Esophagus squamous epithelium (tissue), 5 donors: ENCODE measurements at regions not wholly inside any gene's neighbourhood (a gene's known extent, or its start where the extent isn't known, plus 50 kb on each side); places are given as distances from the start of the nearest gene placed in this dataset.
"Not testable (repeated sequence)": the region's sequence is repeated elsewhere in the genome, so short reads cannot be mapped to it uniquely, and the experiment has no call there.

Experiments
- DNase-seq: peaks from one replicate; lab custom pipeline; 2025; lab: John Stamatoyannopoulos, UW
- H3K27ac ChIP-seq, 4 donors: fragments of 200-600 bp; sonication (generic); one replicate each; pipeline ENCODE4 v1.5.1; 2016 to 2019; ENCODE audit warnings: mild to moderate bottlenecking in 1 of 4
- H3K27me3 ChIP-seq, 4 donors: fragments of 200-600 bp; sonication (generic); 1 replicate in 3 of 4; 2 replicates in 1 of 4; pipeline versions ENCODE4 v1.5.1 to v1.6.0; 2017 to 2021; ENCODE audit warnings: antibody characterized with exemption in 1 of 4
- H3K36me3 ChIP-seq, 3 donors: fragments of 200-600 bp; sonication (generic); one replicate each; pipeline ENCODE4 v1.5.1; 2016 to 2019
- H3K4me1 ChIP-seq, 3 donors: fragments of 200-600 bp; sonication (generic); one replicate each; pipeline ENCODE4 v1.5.1; 2017 to 2019
- H3K4me3 ChIP-seq, 4 donors: fragments of 200-600 bp; sonication (generic); 1 replicate in 3 of 4; 2 replicates in 1 of 4; pipeline ENCODE4 v1.5.1; 2016 to 2019; ENCODE audit warnings: mild to moderate bottlenecking in 2 of 4, moderate library complexity in 1 of 4
- H3K9me3 ChIP-seq, 3 donors: fragments of 200-600 bp; sonication (generic); one replicate each; pipeline ENCODE4 v1.5.1; 2016 to 2019
- CTCF ChIP-seq, 6 experiments: fragments of 450-650 bp in 4 of 6; fragments of 200-600 bp in 2 of 6; sonication (generic) in 2 of 6; IDR thresholded peaks; one replicate each; pipeline ENCODE4 v1.5.1; 2016 to 2019; ENCODE audit warnings: antibody characterized with exemption in 6 of 6, mild to moderate bottlenecking in 4 of 6, moderate library complexity in 4 of 6
- POLR2A ChIP-seq, 4 donors: fragments of 450-650 bp; IDR thresholded peaks; one replicate each; pipeline ENCODE4 v1.6.1; 2017; ENCODE audit warnings: antibody characterized with exemption in 4 of 4, mild to moderate bottlenecking in 4 of 4, moderate library complexity in 3 of 4
- WGBS, 2 donors: methylation state at CpG; one replicate each; pipeline ENCODE4 v1.1.5; 2018; 5-methylcytosine and 5-hydroxymethylcytosine counted together
- intact Hi-C: fragments of 100-400 bp; cut with DNase I; formaldehyde crosslinking; loops from one replicate; pipeline ENCODE4 v1.15.0; 2022
- donor health status: DM: yes; HTN: yes; CAD: no.

GRCh38 chr2:228763379-228763981 lies 507.6 kb downstream of the PID1 start:
- TF ChIP-seq POLR2A (IDR thresholded peaks at IDR 0.05): no peak
- TF ChIP-seq CTCF (IDR thresholded peaks at IDR 0.05): no peak
- Histone ChIP-seq H3K9me3 (no peaks in the 10 kb centered on the region), H3K36me3 (no peaks in the 10 kb centered on the region), H3K27ac (no peak overlapping the region), H3K4me1 (no peaks in the 10 kb centered on the region), H3K27me3 (no peaks in the 10 kb centered on the region), H3K4me3 (no peak overlapping the region)
- intact Hi-C loops: no loop called here
- DNase-seq: no peak
- 54 to 61% methylated on average over 5 of the region's 5 CpGs for WGBS, 2 donors

- TF ChIP-seq POLR2A (IDR thresholded peaks at IDR 0.05) (no peak), CTCF (IDR thresholded peaks at IDR 0.05) (no peak)
- 75 to 81% methylated on average over 2 of the region's 2 CpGs for WGBS, 2 donors
Observed at GRCh38 chr2:228762565-228762964, 508.5 kb downstream of the PID1 start.

GRCh38 chr2:228755661-228756060 lies 515.4 kb downstream of the PID1 start:
- H3K9me3 ChIP-seq, intact Hi-C loops, H3K4me1 ChIP-seq: not testable (repeated sequence)

More at GRCh38 chr2:228762565-228762964, 508.5 kb downstream of the PID1 start:
- intact Hi-C loops: no loop called here
- Histone ChIP-seq H3K36me3 (no peaks in the 10 kb centered on the region), H3K27ac (no peak overlapping the region), H3K4me1 (no peaks in the 10 kb centered on the region), H3K27me3 (no peaks in the 10 kb centered on the region), H3K9me3 (no peaks in the 10 kb centered on the region), H3K4me3 (no peak overlapping the region)
- DNase-seq: no peak

GRCh38 chr2:228747483-228747882 lies 523.6 kb downstream of the PID1 start:
- Histone ChIP-seq H3K9me3 (no peaks in the 10 kb centered on the region), H3K27me3 (no peaks in the 10 kb centered on the region), H3K4me1 (no peaks in the 10 kb centered on the region), H3K36me3 (no peaks in the 10 kb centered on the region), H3K27ac (no peak overlapping the region), H3K4me3 (no peak overlapping the region)
- TF ChIP-seq POLR2A (IDR thresholded peaks at IDR 0.05) (no peak), CTCF (IDR thresholded peaks at IDR 0.05) (no peak)
- DNase-seq: no peak
- intact Hi-C loops: no loop called here
- WGBS, 2 donors: 47 to 55% methylated on average over 6 of the region's 6 CpGs

More at GRCh38 chr2:228755661-228756060, 515.4 kb downstream of the PID1 start:
- H3K4me3 ChIP-seq, H3K27me3 ChIP-seq, H3K36me3 ChIP-seq, DNase-seq, H3K27ac ChIP-seq: not testable (repeated sequence)
- WGBS, 2 donors: 92 to 94% methylated on average over 18 to 22 of the region's 25 CpGs

- no peak for TF ChIP-seq CTCF (IDR thresholded peaks at IDR 0.05)
- TF ChIP-seq POLR2A (IDR thresholded peaks at IDR 0.05): no peak
- Histone ChIP-seq H3K36me3 (no peaks in the 10 kb centered on the region), H3K4me3 (no peak overlapping the region), H3K27me3 (no peaks in the 10 kb centered on the region), H3K4me1 (no peaks in the 10 kb centered on the region), H3K9me3 (no peaks in the 10 kb centered on the region), H3K27ac (no peak overlapping the region)
- 64 to 68% methylated on average over 2 of the region's 2 CpGs for WGBS, 2 donors
- no peak for DNase-seq
- intact Hi-C loops: no loop called here
Observed at GRCh38 chr2:228738671-228739380, 532.3 kb downstream of the PID1 start.
